ENCODE measurements at regions not wholly inside any gene's neighbourhood (a gene's known extent, or its start where the extent isn't known, plus 50 kb on each side); places are given as distances from the start of the nearest gene placed in this dataset.
"Not testable (repeated sequence)": the region's sequence is repeated elsewhere in the genome, so short reads cannot be mapped to it uniquely, and the experiment has no call there.

DNA sequence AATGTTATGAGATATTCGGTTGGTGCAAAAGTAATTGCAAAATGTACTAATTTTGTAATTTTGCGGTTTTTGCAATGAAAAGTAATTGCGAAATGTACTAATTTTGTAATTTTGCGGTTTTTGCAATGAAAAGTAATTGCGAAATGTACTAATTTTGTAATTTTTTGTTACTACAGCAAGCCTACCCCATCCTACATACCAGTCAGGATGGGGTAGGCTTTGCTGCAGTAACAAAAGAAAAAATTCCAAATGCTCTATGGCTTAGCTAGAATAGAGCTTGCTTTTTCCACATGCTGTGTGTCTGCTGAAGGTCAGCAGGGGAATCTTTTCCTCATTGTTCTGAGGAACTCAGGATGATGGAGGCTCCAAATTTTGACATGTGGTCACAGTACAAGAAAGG, 83.3 kb upstream of the GPRC5B start:
- Mint-ChIP-seq H3K4me1 (ENCODE audit: low read depth) (no peaks in the 10 kb centered on the region), H3K4me3 (ENCODE audit: unreplicated experiment) (no peak overlapping the region), H3K9me3 (ENCODE audit: low read depth) (no peaks in the 10 kb centered on the region), H3K27me3 (ENCODE audit: low read depth) (peaks cover 2% of the 10 kb centered on the region), H3K27ac (ENCODE audit: unreplicated experiment) (no peak overlapping the region), H3K36me3 (ENCODE audit: low read depth) (no peaks in the 10 kb centered on the region)
- no peak for DNase-seq (ENCODE audit: low spot score)
- TF ChIP-seq, protein P1, sequence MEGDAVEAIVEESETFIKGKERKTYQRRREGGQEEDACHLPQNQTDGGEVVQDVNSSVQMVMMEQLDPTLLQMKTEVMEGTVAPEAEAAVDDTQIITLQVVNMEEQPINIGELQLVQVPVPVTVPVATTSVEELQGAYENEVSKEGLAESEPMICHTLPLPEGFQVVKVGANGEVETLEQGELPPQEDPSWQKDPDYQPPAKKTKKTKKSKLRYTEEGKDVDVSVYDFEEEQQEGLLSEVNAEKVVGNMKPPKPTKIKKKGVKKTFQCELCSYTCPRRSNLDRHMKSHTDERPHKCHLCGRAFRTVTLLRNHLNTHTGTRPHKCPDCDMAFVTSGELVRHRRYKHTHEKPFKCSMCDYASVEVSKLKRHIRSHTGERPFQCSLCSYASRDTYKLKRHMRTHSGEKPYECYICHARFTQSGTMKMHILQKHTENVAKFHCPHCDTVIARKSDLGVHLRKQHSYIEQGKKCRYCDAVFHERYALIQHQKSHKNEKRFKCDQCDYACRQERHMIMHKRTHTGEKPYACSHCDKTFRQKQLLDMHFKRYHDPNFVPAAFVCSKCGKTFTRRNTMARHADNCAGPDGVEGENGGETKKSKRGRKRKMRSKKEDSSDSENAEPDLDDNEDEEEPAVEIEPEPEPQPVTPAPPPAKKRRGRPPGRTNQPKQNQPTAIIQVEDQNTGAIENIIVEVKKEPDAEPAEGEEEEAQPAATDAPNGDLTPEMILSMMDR (IDR thresholded peaks at IDR 0.05), result no peak

DNA sequence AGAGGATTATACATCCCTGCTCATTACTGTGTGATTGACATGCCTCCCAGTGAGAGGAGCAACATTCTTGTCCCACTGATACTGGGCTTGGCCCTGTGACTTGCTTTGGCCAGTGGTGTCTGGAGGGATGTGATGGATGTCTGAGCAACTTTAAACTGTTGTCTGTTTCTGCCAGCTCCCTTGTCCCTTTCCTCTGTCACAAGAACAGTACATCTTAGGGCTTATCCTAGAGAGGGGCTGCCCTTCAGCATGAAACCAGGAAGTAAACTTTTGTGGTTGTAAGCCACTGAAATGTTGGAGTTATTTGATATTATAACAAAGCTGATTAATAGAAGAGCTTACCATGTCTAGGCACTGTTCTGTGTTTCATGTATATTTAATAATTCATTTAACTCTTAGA, 82.9 kb upstream of the GPRC5B start:
- Mint-ChIP-seq H3K9me3 (ENCODE audit: low read depth) (no peaks in the 10 kb centered on the region), H3K27me3 (ENCODE audit: low read depth) (peaks cover under 1% of the 10 kb centered on the region), H3K4me3 (ENCODE audit: unreplicated experiment) (no peak overlapping the region), H3K4me1 (ENCODE audit: low read depth) (no peaks in the 10 kb centered on the region), H3K36me3 (ENCODE audit: low read depth) (no peaks in the 10 kb centered on the region), H3K27ac (ENCODE audit: unreplicated experiment) (no peak overlapping the region)
- DNase-seq (ENCODE audit: low spot score), result no peak
- TF ChIP-seq, protein P1 (IDR thresholded peaks at IDR 0.05), result no peak

DNA sequence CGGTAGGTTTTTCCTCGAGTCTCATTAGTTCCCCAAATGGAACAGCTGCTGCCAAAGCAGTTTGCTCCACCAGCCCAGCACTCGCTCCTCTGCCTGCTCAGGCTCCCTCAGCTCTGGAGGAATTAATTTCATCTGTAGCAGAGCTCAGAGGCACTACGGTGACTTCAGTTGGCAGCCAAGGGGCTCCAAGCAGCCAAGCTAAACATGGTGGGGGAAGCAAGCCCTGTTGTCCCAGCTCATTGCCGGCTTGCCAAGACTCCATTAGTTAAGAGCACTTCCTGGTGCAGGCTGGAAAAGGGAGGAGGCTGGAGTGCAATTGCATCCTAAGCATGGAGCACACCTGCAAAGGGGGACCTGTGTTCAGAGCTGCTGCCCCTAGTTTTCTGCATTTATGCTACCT, 78.7 kb upstream of the GPRC5B start:
- Mint-ChIP-seq H3K27me3 (ENCODE audit: low read depth) (peaks cover 17% of the 10 kb centered on the region), H3K36me3 (ENCODE audit: low read depth) (no peaks in the 10 kb centered on the region), H3K9me3 (ENCODE audit: low read depth) (no peaks in the 10 kb centered on the region), H3K4me3 (ENCODE audit: unreplicated experiment) (no peak overlapping the region), H3K4me1 (ENCODE audit: low read depth) (no peaks in the 10 kb centered on the region), H3K27ac (ENCODE audit: unreplicated experiment) (no peak overlapping the region)
- no peak for DNase-seq (ENCODE audit: low spot score)
- TF ChIP-seq, protein P1 (IDR thresholded peaks at IDR 0.05), result no peak

DNA sequence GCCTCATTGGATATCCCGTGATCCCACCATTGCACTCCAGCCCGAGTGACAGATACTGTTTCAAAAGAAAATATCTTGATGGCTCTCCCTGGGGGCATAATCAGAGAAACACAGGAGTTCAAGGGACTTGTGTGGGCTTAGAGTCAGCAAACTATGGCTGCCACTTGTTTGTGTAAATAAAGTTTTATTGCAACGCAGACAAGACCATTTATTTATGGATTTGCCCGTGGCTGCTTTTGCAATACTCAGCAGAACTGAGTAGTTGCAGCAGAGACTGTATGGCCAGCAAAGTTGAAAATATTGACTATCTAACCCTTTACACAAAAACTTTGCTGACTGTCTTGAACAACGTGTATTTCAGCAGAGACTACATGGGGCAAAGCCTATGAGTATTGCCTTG, 75.5 kb upstream of the GPRC5B start:
- Mint-ChIP-seq H3K9me3 (ENCODE audit: low read depth) (no peaks in the 10 kb centered on the region), H3K27me3 (ENCODE audit: low read depth) (peaks cover 22% of the 10 kb centered on the region), H3K4me1 (ENCODE audit: low read depth) (no peaks in the 10 kb centered on the region), H3K4me3 (ENCODE audit: unreplicated experiment) (no peak overlapping the region), H3K27ac (ENCODE audit: unreplicated experiment) (no peak overlapping the region), H3K36me3 (ENCODE audit: low read depth) (no peaks in the 10 kb centered on the region)
- no peak for DNase-seq (ENCODE audit: low spot score)
- TF ChIP-seq, protein P1 (IDR thresholded peaks at IDR 0.05), result no peak

DNA sequence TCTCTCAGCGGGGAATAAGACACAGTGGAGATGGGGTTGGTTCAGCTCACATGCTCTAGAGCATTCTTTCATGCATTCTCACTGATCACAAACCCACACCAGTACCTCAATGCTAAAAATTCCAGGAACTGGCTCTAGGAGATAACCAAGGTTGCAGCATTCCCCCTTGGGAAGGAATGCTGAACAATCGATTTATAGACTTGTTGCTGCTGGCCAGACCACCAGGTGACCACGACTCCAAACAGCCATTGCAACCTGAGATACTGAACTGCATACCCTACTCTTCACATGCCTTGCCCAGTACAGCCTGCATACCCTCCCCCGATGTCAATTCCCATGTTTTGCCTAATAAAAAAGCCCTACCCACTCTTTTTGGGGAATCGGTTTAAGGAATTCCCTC, 75.1 kb upstream of the GPRC5B start:
- Mint-ChIP-seq H3K9me3 (ENCODE audit: low read depth) (no peaks in the 10 kb centered on the region), H3K4me3 (ENCODE audit: unreplicated experiment) (no peak overlapping the region), H3K4me1 (ENCODE audit: low read depth) (no peaks in the 10 kb centered on the region), H3K36me3 (ENCODE audit: low read depth) (no peaks in the 10 kb centered on the region), H3K27me3 (ENCODE audit: low read depth) (peaks cover 22% of the 10 kb centered on the region), H3K27ac (ENCODE audit: unreplicated experiment) (no peak overlapping the region)
- TF ChIP-seq, protein P1 (IDR thresholded peaks at IDR 0.05), result no peak
- DNase-seq (ENCODE audit: low spot score), result no peak

DNA sequence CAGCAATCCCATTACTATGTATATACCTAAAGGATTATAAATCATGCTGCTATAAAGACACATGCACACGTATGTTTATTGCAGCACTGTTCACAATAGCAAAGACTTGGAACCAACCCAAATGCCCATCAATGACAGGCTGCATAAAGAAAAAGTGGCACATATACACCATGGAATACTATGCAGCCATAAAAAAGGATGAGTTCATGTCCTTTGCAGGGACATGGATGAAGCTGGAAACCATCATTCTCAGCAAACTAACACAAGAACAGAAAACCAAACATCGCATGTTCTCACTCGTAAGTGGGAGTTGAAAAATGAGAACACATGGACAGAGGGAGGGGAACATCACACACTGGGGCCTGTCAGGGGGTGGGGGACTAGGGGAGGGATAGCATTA, 71.2 kb upstream of the GPRC5B start:
- peaks cover 20% of the 10 kb centered on the region for H3K27me3 Mint-ChIP-seq (ENCODE audit: low read depth)
- not testable (repeated sequence) for H3K9me3 Mint-ChIP-seq (ENCODE audit: low read depth); H3K4me1 Mint-ChIP-seq (ENCODE audit: low read depth); DNase-seq (ENCODE audit: low spot score); H3K36me3 Mint-ChIP-seq (ENCODE audit: low read depth); H3K4me3 Mint-ChIP-seq (ENCODE audit: unreplicated experiment); H3K27ac Mint-ChIP-seq (ENCODE audit: unreplicated experiment)

DNA sequence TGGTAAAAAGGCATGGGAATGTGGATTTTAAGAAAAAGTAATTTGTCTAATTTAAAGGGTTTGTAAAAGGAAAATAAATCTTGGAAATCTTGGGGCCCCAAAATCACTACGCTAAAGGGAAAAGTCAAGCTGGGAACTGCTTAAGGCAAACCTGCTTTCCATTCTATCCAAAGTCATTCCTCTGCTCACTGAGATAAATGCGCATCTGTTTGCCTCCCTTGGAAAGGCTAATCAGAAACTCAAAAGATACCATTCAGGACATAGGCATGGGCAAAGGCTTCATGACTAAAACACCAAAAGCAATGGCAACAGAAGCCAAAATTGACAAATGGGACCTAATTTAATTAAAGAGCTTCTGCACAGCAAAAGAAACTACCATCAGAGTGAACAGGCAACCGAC, 70.4 kb upstream of the GPRC5B start:
- H3K36me3 Mint-ChIP-seq (ENCODE audit: low read depth); H3K4me1 Mint-ChIP-seq (ENCODE audit: low read depth); H3K4me3 Mint-ChIP-seq (ENCODE audit: unreplicated experiment); H3K9me3 Mint-ChIP-seq (ENCODE audit: low read depth); DNase-seq (ENCODE audit: low spot score); H3K27ac Mint-ChIP-seq (ENCODE audit: unreplicated experiment): not testable (repeated sequence)
- peaks cover 19% of the 10 kb centered on the region for H3K27me3 Mint-ChIP-seq (ENCODE audit: low read depth)

All from chondrocyte (in vitro differentiated cells).